ENCODE measurements at regions not wholly inside any gene's neighbourhood (a gene's known extent, or its start where the extent isn't known, plus 50 kb on each side); places are given as distances from the start of the nearest gene placed in this dataset.
A peak's percentile ranks its signal among the peaks of the same experiment; 100 is the strongest.
"Not testable (repeated sequence)": the region's sequence is repeated elsewhere in the genome, so short reads cannot be mapped to it uniquely, and the experiment has no call there.

DNA sequence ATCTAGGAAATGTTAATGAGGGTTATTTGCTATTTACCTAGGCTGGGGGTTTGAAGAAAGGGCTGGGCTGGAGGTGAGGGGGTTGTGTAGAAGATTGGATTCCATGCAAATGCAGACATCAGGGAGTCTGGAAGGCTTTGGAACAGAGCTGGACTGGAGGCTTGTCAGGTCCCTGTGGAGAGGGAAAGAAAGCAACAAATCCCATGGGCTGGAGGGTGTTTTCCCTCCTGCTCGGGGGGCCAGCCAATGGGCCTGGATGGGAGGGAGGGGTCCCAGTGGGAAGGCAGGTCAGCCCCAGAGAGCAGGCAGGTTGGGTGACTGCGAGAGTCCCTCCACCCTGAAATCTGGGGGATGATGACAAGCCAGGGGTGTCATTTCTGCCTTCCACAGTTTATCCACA is 431.8 kb downstream of the RPS24 start:
- no peak for DNase-seq

DNA sequence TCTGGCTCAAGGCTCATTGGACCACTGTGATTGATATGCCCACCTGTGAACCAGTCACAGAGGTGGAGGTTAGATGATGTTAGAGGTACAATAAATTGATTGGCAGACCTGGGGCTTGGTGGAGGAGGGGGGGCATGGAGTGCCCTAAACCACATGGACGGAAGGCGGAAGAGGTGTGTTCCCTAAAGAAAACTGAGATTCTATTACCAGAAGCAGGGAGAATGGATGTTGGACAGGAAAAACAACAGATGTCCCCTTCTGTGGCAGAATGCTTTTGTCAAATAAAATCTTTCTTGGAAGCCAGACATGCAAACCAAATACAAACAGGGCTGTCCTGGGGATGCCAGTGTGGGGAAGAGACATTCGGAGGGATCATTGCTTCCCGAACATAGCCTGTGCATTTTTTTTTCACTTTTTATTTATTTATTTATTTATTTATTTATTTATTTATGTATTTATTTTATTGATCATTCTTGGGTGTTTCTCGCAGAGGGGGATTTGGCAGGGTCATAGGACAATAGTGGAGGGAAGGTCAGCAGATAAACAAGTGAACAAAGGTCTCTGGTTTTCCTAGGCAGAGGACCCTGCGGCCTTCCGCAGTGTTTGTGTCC is 433.9 kb downstream of the RPS24 start:
- no peak for DNase-seq

DNA sequence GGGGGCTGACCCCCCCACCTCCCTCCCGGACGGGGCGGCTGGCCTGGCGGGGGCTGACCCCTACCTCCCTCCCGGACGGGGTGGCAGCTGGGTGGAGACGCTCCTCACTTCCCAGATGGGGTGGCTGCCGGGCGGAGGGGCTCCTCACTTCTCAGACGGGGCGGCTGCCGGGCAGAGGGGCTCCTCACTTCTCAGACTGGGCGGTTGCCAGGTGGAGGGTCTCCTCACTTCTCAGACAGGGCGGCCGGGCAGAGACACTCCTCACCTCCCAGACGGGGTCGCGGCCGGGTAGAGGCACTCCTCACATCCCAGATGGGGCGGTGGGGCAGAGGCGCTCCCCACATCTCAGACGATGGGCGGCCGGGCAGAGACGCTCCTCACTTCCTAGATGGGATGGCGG is 435.1 kb downstream of the RPS24 start:
- DNase-seq, result not testable (repeated sequence)

DNA sequence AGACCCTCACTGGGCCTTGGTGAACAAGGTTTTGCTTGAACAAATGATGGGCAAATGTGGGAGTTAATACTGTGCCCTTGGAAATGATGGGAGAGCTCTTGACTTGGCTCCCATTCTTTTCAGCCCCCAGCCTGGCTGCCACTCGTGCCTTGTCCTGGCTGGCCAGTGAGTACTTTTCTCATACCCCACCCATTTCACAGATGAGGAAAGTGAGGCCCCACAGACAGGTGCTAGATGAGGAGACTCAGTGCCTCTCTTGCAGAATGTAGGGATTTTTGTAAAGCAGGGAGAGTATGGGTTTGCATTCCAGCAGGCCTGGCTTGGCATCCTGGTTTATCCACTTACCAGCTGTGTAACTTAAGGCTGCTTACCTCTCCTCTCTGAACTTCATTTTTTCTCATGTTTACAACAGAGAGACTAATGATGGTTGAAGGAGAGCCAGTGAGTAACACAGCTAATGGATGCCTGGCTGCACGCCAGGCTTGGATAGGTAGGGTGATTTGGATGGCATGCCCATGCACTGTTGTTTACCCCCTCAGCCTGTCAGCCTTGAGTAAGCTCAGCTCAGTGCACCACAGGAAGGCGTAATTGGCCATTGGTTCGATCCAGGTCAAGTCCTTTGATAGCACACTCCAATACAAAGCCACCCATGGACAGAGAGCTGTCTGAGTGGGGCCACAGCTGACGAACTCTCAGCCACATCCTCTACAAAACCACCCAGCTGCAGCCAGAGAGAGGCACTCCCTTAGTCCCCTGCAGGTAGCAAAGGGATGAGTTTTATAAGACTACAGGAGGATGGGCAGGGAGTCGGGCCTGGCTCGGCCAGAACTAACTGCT is 436.8 kb downstream of the RPS24 start:
- DNase-seq, result peak; percentile 47

DNA sequence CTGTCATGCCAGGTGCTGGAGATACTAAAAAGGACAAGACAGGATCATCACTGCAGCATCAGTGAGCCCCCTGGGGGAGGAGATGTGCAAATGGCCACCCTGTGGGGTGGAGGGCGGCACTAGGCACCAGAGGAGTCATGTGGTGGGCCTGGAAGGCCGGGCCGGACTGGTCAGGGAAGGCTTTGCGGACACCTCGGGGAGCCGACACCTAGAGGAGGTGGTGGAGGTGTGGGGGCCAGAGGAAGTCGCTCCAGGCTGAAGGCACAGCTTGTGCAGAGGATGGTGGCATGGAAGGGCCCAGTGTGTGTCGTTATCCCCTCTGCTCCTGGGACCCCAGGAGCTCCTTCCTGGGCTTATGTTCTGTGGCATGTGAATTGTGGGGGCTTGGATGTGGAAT is 437.7 kb downstream of the RPS24 start:
- no peak for DNase-seq

DNA sequence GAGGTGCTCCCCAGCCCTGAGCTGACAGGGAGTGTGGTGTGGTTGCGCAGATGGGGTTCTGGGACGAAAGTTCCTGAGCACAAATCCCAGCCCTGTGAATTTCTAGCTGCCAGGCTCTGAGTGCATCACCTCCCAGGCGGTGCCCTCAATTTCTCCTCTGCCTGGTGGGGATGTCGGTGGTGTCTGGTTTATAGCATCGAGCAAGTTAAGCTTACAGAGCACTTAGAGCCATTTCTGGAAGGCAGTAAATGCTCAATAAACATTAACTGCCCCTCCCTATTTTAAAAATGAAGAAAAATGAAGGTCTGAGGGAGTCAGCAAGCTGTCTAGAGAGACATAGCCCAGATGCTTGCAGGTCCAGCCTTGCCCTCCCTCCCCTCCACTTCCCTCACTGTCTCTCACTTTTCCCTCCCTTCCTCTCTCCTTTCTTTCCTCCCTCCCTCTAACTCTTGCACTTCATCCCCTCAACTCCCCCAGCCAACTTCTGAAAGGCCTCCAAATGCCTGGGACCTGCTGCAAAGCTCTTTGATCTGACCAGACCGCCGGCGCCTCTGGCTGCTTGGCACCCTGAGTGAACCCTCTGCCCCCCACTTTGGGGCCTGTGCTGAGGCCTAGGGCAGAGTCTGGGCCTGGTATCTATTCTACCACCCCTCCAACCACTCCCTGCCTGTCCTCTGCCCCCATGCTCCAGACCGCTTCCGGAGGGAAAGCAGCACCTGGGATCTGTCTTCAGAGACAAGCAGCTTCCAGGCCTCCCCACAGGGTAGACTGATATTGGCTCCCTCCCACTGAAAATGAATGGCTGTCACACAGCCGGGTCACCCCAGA is 438.3 kb downstream of the RPS24 start:
- DNase-seq, result no peak

DNA sequence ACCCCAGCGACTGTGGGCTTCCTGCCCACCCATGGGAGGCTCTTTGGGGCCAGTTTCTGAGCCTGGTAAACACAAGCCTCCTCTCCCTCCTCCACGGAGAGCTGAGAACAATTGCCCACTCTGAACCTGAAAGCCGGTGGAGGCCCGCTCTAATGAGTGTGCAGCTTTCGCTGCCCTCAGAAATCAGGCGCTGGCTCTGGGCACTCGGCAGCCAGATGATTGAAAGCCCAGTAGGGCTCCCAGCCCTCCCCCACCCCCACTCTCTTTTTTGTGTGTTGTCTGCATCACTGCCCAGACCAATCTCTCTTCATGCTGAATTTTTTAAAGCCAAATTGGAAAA is 438.9 kb downstream of the RPS24 start:
- no peak for DNase-seq

DNA sequence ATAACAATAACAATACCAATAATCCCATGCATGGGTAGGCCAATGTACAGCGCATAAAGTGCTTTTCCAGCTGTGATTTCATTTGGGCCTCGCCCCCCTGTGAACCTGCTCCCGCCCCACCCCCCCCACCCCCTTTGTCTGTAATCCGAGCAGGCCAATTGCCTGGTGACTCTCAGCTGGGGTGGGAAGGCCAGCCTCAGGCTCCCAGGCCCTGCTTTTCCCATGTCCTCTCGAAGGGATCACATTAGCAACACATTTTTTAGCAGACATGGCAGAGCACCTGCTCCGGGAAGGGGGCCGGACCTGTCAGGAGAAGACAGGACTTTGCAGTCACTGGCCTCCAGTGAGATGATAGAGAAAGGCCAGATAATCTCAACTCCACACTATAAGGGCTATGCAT is 439.3 kb downstream of the RPS24 start:
- no peak for DNase-seq

DNA sequence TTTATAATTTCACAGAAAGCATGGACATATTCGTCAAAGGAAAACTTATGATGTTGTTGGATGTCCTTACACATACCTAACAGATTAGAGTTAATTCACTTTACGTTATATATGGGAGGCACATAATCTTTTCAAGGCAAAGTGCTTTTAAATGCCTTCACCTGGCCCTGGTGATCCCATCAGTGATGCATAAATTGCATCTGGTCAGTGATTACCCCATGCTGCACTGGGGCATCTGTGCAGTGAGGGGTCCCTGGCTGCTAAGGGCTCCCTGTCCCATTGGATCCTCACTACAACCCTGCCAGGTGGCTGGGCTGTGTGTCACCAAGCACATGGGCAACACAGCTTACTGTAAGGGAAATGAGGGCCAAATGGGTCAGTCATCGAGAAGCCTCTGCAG is 441.1 kb downstream of the RPS24 start:
- DNase-seq, result no peak

DNA sequence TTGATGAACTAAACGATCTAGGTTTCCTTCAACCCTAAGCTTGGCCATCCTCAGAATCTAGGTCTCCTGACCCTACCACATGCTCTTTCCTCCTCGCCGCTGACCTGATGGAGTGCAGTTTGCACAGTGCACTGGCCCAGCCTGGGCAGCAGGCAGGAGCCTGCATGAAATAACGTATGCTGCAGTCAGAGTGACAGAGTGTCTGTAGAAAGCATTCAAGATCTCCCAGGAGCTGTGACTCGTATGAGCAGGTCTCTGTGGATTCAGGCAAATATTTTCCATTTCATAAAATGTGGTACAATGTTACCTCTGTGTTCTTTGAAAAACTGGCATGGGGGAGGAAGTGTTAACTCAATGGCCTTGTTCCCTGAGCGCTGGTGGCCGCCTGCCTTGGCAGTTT is 441.8 kb downstream of the RPS24 start:
- no peak for DNase-seq

DNA sequence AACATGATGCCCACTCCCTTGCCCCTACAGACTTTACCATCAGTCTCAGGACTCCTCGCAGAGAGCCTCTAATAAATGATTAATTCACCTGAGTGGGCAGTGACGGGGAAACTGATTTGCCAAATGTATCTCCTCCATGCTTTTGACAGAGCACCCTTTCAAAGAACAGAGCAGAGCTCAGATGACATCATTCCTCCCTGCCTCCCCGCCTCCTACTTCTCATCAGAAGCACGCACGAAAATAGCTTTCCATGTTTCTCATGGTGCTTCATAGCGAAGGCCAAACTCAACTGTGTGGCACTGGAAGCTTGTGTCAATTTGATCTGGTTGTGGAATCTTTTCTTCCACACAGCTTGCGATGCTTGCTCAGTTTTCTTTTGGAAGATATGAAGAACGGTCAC is 442.5 kb downstream of the RPS24 start:
- no peak for DNase-seq

DNA sequence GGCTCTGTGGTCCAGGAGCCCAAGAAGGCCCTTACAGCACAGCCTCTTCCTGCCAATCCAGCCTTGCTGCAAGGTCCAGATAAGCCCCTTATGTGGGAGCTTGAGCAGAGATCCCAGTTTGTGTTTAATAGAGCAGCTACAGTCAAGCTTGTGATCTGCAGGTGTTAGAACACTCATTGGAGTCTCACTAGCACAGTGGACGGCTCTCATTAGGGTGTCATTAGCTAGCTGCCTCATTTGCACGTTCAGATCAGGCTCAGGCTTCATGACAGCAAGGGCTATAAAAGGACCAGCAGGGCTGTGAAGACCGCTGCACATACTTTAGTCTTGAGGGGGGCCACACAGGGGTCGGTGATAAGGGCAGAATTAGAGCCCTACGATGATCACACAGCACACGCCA is 443.2 kb downstream of the RPS24 start:
- DNase-seq, result no peak

DNA sequence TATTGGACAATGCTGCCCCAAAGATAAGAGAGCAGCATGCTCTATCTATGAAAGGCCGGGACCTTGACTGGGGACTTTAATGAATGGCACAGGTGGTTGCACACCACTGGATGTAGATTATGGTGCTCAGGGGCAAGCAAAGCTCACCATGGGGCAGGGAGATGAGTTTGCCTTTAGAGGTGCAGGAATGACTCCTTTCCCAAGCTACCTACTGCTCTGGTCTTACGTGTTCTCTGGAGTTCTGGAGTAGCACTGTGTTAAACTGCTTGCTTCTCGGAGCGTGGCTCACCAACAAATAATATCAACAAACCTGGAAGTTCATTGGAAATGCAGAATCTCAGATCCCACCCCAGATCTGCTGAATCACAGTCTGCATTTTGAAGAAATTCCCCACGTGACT is 445.3 kb downstream of the RPS24 start:
- no peak for DNase-seq

DNA sequence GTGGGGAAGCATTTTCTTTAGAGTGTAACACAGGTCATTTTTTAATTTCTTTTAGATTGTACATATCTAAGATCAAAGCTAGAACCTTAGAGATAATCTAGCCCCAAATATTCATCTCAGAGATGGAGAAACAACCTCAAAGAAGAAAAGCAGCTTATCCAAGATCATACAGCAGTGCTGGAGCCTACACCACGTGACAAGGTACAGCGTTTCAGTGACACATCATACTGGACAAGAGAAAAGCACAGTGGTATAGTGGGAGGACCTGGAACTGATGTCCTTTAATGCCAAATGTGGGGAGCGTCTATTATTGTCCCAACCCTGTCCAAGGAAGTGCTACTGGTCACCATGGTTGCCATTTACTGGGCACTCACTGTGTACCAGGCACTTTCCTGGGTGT is 445.8 kb downstream of the RPS24 start:
- no peak for DNase-seq

DNA sequence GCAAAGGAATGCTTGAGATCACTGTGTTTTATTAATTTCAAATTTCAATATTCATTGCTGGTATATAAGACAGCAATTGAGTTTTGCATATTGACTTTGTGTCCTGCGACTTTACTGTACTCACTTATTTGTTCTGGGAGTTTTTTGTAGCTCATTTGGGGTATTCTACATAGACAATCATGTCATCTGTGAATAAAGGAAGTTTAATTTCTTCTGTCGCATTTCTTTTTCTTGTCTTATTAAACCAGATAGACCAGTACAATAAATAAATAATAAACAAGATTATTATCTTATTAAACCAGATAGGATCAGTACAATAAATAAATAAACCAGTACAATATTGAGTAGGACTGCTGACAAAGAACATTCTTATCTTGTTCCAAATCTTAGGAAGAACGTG is 448.2 kb downstream of the RPS24 start:
- DNase-seq, result no peak

DNA sequence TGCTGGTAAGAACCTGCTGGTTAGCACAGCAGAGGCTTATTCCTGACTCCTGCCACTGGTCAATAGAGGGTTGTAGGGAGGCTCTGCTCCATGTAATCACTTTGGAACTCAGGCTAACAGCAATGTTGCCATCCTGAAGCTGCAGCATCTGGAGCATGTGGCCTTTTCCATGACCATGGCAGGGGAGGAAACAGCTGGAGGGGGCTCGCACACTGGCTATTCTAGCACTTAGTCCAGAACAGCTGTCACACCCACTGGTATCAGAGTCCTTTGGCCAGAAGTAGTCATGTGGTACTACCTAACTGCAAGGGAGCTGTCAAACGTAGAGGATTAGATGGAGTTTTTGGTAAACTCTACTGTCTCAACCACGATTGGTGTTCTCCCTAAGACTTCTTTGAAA is 450.0 kb downstream of the RPS24 start:
- no peak for DNase-seq

DNA sequence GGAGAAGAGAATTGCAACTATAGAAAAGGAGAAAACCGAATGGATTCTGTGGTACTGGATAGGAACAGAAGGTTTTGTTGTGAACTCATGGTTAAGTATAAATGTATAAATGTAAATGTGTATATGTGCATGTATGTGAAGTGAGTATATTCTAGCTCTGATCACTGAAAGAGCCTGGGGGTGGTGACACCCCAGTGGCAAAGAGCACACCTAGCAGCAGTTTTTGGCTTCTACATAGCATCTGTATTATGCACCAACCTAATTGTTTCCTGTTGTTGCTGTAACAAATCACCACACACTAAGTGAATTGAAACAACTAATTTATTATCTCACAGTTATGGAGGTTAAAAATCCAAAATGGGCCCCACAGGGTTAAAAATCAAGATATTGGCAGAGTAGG is 455.4 kb downstream of the RPS24 start:
- DNase-seq, result no peak

DNA sequence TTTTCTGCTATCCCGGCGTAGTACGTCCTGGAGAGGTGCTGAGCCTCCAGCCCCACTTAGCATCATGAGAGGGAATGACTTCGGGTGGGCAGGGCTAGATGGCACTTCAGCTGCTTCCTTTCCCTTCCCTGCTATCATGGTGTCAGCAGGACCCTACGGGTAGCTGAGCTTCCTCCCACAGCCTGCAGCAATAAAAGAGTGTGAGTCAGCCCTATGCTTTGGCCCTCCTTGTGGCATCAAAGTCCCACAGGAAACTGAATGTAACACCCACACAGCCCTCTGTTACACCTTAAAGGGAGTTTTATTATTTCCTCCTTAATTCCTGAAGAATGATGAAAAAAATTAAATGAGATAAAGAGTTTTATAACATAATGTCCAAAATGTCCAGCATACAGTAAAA is 458.1 kb downstream of the RPS24 start:
- DNase-seq, result no peak

DNA sequence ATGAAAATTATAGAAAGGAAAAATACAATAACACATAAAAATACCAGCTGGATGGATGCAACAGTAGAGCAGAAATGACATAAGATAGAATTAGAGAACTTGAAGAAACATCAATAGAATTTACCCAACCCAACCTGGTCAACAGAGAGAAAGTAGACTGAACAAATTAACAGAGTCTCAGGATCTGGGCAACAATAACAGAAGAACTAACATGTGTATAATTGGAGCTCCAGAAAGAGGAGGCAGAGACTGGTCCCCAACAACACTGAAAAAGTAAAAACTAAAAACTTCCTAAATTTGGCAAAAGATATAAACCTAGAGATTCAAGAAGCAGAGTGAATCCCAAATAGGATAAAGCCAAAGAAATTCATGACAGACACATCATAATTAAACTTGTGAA is 458.8 kb downstream of the RPS24 start:
- DNase-seq, result no peak

DNA sequence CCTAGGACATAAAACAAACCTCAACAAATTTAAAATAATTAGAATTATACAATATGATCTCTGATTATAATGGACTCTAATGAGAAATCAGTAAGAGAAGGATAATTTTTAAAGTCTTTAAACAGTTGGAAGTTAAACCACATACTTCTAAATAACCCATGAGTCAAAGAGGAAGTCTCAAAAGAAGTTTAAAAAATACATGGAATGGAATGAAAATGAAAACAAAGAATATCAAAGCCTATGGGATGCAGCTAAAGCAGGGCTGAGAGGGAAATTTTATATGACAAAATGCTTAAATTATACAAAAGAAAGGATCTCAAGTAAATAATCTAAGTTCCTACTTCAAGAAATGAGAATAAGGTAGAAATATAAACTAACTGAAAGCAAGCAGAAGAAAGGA is 460.5 kb downstream of the RPS24 start:
- DNase-seq, result no peak

DNA sequence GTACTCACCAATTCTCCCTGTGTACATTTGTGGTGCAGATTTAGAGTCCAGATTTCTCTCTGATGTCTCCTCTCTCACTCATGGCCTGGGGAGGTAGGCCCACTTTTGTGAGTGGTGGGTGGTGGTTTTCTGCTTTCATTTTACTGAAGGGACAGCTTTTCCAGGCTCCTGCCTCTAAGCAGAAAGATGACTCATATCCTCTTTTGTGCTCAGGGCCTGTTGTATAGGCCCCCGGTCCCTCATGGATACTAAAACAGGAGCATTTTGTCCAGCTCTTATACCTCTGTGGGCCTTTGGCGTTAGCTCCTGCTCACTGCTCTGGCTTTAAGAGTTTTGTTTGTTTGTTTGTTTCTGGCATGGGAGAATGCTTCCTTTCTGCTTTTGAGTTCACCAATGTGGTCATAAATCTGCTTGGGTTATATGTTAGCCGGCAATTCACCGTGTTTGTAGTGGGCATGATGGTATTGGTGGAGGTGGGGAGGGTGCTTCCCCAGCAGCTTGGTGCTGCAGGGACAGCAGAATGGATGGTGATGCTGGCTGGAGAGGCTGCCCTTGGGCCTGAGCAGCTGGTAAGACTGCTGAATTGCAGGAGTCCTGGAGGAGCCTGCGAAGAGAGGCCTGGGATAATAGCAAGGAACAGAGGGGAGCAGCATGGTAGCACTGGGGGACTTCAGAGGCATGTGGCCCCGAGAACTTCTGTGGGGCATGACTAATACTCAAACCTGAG is 468.7 kb downstream of the RPS24 start:
- no peak for DNase-seq

DNA sequence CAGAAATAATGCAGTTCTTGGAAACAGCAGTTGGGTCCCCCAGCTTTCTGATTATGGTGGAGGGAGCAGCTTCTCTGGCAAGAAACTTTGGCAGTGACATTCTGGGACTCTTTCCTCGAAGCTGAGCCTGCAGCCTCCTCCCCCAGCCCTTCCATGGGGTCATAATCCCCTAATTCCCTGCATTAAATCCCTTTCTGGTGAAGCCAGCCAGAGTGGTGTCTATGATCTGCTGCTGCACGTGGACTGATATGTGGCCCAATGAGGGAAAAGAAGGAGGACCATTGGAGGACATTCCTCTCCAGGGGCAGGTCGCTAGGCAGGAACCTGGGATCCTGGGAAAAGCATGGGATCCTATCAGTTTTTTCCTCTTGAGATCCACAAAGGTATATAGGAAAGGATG is 470.5 kb downstream of the RPS24 start:
- no peak for DNase-seq

DNA sequence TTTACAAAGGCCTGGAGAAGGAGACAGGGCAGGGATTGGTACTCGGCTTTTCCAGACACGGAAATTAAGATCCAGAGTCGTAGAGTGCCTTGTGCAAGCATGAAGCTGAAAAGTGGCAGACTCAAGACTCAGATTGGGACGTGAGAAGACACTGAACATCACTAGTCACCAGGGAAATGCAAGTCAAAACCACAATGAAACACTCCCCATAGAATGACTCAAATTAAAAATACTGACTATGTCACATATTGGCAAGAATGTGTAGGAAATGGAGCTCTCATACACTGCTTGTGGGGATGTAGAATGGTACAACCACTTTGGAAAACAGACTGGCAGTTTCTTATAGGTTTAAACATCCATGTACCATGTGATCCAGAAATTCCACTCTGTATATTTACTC is 472.0 kb downstream of the RPS24 start:
- DNase-seq, result no peak

DNA sequence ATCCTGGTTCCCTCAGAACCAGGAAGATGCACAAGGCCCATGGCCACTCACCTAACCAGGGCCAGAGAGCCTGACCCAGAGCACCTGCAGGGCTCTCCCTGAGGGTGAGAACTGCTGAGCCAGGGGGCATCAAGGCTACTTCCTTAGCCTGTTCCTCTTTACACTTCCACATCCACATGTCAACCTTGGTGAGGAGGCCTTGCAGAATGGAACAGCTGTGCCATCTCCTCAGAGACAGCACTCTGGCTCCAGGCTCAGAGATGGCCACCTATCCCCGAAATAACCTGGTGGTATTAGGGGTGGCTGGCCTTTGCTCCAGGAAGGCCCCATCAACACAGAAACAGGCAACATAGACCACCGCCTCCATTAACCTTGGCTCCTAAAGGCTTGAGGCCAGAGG is 473.0 kb downstream of the RPS24 start:
- DNase-seq, result no peak

Data from NCI-H1105 (cell line).